Prostate gland (tissue), 2 donors: ENCODE measurements at regions not wholly inside any gene's neighbourhood (a gene's known extent, or its start where the extent isn't known, plus 50 kb on each side); places are given as distances from the start of the nearest gene placed in this dataset.
A peak's percentile ranks its signal among the peaks of the same experiment; 100 is the strongest.
"Not testable (repeated sequence)": the region's sequence is repeated elsewhere in the genome, so short reads cannot be mapped to it uniquely, and the experiment has no call there.

Experiments used
- DNase-seq: peaks from one replicate; pipeline ENCODE4 v3.0.0-alpha.2; 2019; ENCODE audit warnings: low spot score
- H3K27ac ChIP-seq, 2 donors: fragments of 200-600 bp; sonication (generic); 2 replicates each; pipeline ENCODE4 v1.5.1; 2017 to 2019
- H3K27me3 ChIP-seq: fragments of 200-600 bp; sonication (generic); replicated peaks from 2 replicates; pipeline ENCODE4 v1.5.1; 2019; ENCODE audit not compliant: insufficient read depth
- H3K36me3 ChIP-seq, 2 donors: fragments of 200-600 bp; sonication (generic); 1 replicate in 1 of 2; 2 replicates in 1 of 2; pipeline versions ENCODE4 v1.5.1 to v1.8.1; 2017 to 2019
- H3K4me1 ChIP-seq: fragments of 200-600 bp; sonication (generic); replicated peaks from 2 replicates; pipeline ENCODE4 v1.5.1; 2019
- H3K4me3 ChIP-seq, 2 donors: fragments of 200-600 bp; sonication (generic); 2 replicates each; pipeline ENCODE4 v1.5.1; 2017 to 2019
- H3K9me3 ChIP-seq: fragments of 200-600 bp; sonication (generic); 2 replicates; pipeline ENCODE4 v1.5.1; 2017
- POLR2A ChIP-seq: fragments of 450-650 bp; IDR thresholded peaks from one replicate; pipeline ENCODE4 v1.6.1; 2016; ENCODE audit warnings: antibody characterized with exemption, mild to moderate bottlenecking
- POLR2AphosphoS5 ChIP-seq: sonication (generic); formaldehyde crosslinking; IDR thresholded peaks from one replicate; pipeline ENCODE4 v1.6.1; 2017; ENCODE audit warnings: antibody characterized with exemption
- WGBS: methylation state at CpG from one replicate; pipeline ENCODE4 v1.1.5; 2018; 5-methylcytosine and 5-hydroxymethylcytosine counted together
- intact Hi-C: fragments of 100-400 bp; cut with DNase I; formaldehyde crosslinking; loops from one replicate; pipeline ENCODE4 v1.14.2; 2022
- TF ChIP-seq, protein P1 (sequence below), 4 experiments: fragments of 200-600 bp in 2 of 4; fragments of 450-650 bp in 2 of 4; sonication (generic) in 2 of 4; IDR thresholded peaks; 1 replicate in 3 of 4; 2 replicates in 1 of 4; pipeline ENCODE4 v1.5.1; 2016 to 2019; ENCODE audit warnings: antibody characterized with exemption in 4 of 4, mild to moderate bottlenecking in 2 of 4, moderate library complexity in 2 of 4

- H3K36me3 ChIP-seq, result no peaks in the 10 kb centered on the region
- intact Hi-C loops, result no loop called here
- no peak overlapping the region for H3K4me3 ChIP-seq
- no peak overlapping the region for H3K27ac ChIP-seq
- no peaks in the 10 kb centered on the region for H3K27me3 ChIP-seq
- H3K9me3 ChIP-seq, result no peaks in the 10 kb centered on the region
- DNase-seq, result no peak
- no peaks in the 10 kb centered on the region for H3K4me1 ChIP-seq
- 32% methylated on average over 7 of the region's 7 CpGs for WGBS
- TF ChIP-seq POLR2AphosphoS5 (no peak), POLR2A (no peak)
- TF ChIP-seq, protein P1, sequence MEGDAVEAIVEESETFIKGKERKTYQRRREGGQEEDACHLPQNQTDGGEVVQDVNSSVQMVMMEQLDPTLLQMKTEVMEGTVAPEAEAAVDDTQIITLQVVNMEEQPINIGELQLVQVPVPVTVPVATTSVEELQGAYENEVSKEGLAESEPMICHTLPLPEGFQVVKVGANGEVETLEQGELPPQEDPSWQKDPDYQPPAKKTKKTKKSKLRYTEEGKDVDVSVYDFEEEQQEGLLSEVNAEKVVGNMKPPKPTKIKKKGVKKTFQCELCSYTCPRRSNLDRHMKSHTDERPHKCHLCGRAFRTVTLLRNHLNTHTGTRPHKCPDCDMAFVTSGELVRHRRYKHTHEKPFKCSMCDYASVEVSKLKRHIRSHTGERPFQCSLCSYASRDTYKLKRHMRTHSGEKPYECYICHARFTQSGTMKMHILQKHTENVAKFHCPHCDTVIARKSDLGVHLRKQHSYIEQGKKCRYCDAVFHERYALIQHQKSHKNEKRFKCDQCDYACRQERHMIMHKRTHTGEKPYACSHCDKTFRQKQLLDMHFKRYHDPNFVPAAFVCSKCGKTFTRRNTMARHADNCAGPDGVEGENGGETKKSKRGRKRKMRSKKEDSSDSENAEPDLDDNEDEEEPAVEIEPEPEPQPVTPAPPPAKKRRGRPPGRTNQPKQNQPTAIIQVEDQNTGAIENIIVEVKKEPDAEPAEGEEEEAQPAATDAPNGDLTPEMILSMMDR (IDR thresholded peaks at IDR 0.05), result no peak
These were observed 57.7 kb upstream of the ATXN3L start for GRCh38 chrX:13377550-13377934.

DNA sequence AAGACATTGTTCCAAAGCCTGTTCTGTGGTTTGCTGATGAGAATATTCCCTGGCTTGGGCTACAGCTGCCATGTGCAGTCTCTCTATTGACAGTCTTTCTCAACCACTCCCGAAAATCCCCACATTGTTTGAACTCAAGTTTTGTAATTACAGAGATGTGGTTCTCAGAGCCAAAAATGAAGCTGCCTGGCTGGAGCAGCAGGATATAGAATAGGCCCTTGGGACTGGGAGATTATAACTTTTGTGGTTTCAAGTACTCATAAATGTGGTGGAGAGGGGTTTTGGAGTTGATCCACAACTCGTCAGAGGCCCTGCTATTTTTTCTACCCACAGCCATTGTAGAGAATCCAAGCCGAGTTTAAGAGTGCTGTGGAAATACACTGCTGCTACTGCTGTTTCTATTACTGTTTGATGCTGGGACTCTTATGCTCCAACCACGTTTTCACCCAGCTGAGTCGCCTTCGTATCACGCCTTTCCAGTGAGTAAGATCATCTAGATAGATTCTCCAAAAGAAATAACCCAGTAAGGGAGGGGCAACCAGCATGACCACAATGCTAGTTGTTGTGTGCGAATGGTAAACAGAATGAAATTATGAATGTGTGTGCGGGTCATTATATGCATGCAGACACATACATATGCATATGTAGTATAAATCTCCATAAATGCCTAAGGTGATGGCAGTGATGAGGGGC lies 57.1 kb upstream of the ATXN3L start:
- Histone ChIP-seq H3K4me1 (no peaks in the 10 kb centered on the region), H3K36me3 (no peaks in the 10 kb centered on the region), H3K9me3 (no peaks in the 10 kb centered on the region), H3K4me3 (no peak overlapping the region), H3K27me3 (no peaks in the 10 kb centered on the region), H3K27ac (no peak overlapping the region)
- intact Hi-C loops, result no loop called here
- peak; percentile 46 for DNase-seq
- WGBS, result 9% methylated on average over 9 of the region's 9 CpGs
- TF ChIP-seq POLR2A, result no peak
- TF ChIP-seq POLR2AphosphoS5, result peak; percentile 51

GRCh38 chrX:13375596-13375995 lies 55.7 kb upstream of the ATXN3L start:
- DNase-seq, H3K27me3 ChIP-seq, H3K4me3 ChIP-seq, H3K27ac ChIP-seq, H3K36me3 ChIP-seq, H3K9me3 ChIP-seq, intact Hi-C loops, H3K4me1 ChIP-seq: not testable (repeated sequence)
- 90% methylated on average over 8 of the region's 8 CpGs for WGBS

GRCh38 chrX:13374364-13374763 lies 54.5 kb upstream of the ATXN3L start:
- intact Hi-C loops, result no loop called here
- DNase-seq, result no peak
- no peak overlapping the region for H3K27ac ChIP-seq
- TF ChIP-seq POLR2A, result no peak
- TF ChIP-seq POLR2AphosphoS5, result no peak
- TF ChIP-seq, protein P1 (IDR thresholded peaks at IDR 0.05), result no peak
- no peaks in the 10 kb centered on the region for H3K9me3 ChIP-seq
- H3K4me3 ChIP-seq, result no peak overlapping the region
- H3K27me3 ChIP-seq, result no peaks in the 10 kb centered on the region
- WGBS, result 74% methylated on average over 2 of the region's 2 CpGs
- H3K4me1 ChIP-seq, result no peaks in the 10 kb centered on the region
- no peaks in the 10 kb centered on the region for H3K36me3 ChIP-seq

DNA sequence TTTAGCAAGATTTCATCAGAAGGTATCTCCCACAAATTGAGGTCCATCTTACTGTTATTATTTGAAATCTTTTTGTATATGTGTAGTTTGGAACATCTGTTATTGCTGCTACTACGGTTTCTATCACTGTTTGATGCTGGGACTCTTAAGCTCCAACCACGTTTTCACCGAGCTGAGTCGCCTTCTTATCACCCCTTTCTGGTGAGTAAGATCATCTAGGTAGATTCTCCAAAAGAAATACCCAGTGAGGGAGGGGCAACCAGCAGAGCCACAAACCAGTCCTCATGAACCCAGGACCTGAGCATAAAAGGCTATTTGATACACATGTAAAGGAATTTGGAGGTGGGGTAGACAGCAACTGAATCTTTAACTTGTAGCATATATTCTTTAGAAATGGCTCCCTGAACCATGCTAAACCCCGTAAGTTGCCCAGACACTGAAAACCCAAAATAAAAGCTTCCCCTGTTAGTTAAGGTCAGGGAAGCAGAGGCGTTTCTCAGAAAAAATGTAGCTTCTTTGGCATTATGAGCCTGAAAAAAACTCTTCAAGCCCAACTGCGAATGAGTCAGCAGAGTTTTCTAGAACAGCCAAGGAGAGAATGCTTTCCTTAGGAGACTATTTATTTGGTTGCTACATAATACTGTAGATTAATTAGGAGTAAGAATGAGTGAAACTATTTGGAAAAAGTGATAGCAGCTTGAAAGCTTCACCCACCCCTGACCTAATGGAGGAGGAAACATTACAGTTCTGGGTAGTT lies 53.8 kb upstream of the ATXN3L start:
- no peaks in the 10 kb centered on the region for H3K4me1 ChIP-seq
- WGBS, result 67% methylated on average over 7 of the region's 7 CpGs
- H3K36me3 ChIP-seq, result no peaks in the 10 kb centered on the region
- TF ChIP-seq POLR2A (no peak), POLR2AphosphoS5 (no peak)
- TF ChIP-seq, protein P1 (IDR thresholded peaks at IDR 0.05), result no peak
- intact Hi-C loops, result no loop called here
- no peaks in the 10 kb centered on the region for H3K27me3 ChIP-seq
- no peak for DNase-seq
- H3K4me3 ChIP-seq, result no peak overlapping the region
- no peak overlapping the region for H3K27ac ChIP-seq
- H3K9me3 ChIP-seq, result no peaks in the 10 kb centered on the region

GRCh38 chrX:13373027-13373426 lies 53.2 kb upstream of the ATXN3L start:
- Histone ChIP-seq H3K27me3 (no peaks in the 10 kb centered on the region), H3K4me1 (no peaks in the 10 kb centered on the region), H3K27ac (no peak overlapping the region), H3K9me3 (no peaks in the 10 kb centered on the region), H3K4me3 (no peak overlapping the region), H3K36me3 (no peaks in the 10 kb centered on the region)
- TF ChIP-seq, protein P1 (IDR thresholded peaks at IDR 0.05), result no peak
- TF ChIP-seq POLR2A (no peak), POLR2AphosphoS5 (no peak)
- intact Hi-C loops, result no loop called here
- DNase-seq, result no peak
- WGBS, result 45% methylated on average over 1 of the region's 1 CpG
